GM12864 (cell line): ENCODE measurements at regions not wholly inside any gene's neighbourhood (a gene's known extent, or its start where the extent isn't known, plus 50 kb on each side); places are given as distances from the start of the nearest gene placed in this dataset.

Experiments used
- DNase-seq: peaks from one replicate; pipeline ENCODE4 v3.0.0-alpha.2; 2011; ENCODE audit warnings: low read depth
- H3K4me3 ChIP-seq: 2 replicates; pipeline ENCODE4 v1.5.1; 2011; ENCODE audit warnings: mild to moderate bottlenecking, low read depth, low read length, control low read depth
- CTCF ChIP-seq: IDR thresholded peaks from 2 replicates; pipeline ENCODE4 v1.5.1; 2011; ENCODE audit warnings: low read depth, mild to moderate bottlenecking, moderate library complexity, low read length, control low read depth, inconsistent platforms; ENCODE audit errors: missing control alignments

GRCh38 chr4:115272594-115272993 lies 159.2 kb upstream of the NDST4 start:
- DNase-seq = no peak
- H3K4me3 ChIP-seq = no peak overlapping the region
- no peak for TF ChIP-seq CTCF

DNA sequence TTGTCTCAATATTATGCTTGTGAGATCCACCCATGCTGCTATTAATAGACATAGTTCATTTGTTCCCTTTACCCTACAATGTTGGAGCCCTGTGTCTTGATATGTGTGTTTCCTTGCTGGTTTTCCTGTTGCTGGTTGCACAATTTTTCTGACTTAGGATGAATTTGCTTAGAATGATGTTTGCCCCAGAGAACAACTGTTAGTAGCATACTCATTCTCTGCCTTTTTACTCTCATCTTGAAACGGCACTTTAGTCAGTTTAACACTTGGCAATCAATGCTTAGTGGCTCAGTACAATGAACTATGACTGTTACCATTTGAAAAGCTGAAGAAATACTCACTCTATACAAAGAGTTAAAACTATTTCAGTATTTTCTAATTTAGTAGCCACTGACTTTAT lies 158.8 kb upstream of the NDST4 start:
- no peak overlapping the region for H3K4me3 ChIP-seq
- no peak for DNase-seq
- no peak for TF ChIP-seq CTCF

DNA sequence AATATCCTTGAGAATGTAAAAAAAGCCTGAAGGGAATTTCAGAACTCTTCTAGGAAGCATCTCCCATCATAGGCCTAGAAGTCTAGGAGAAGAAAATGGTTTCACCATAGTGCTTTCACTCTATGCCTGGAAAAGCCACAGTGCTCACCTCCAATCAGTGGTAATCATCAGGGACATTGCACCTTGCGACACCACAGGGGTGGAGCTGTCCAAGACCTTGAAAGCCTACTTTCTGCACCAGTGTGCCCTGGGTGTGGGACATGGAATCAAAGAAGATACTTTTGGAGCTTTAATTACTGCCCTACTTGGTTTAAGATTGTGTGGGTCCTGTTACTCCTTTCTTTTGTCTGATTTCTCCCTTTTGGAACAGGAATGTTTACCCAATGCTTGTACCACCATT lies 146.8 kb upstream of the NDST4 start:
- no peak for TF ChIP-seq CTCF
- no peak overlapping the region for H3K4me3 ChIP-seq
- DNase-seq = no peak

DNA sequence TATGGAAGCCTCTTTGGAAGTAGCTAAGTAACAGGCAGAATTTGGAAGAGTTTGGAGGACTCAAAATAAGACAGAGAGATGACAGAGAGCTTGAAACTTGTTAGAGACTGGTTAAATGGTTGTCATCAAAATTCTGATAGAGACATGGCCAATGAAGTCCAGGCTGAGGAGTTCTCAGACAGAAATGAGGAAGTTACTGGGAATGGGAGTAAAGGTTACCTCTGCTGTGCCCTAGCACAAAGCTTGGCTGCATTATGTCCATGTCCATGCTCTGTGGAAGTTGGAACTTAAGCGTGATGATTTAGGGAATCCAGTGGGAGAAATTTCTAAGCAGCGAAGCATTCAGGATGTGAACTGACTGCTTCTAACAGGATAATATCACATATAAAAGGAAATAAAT lies 146.2 kb upstream of the NDST4 start:
- TF ChIP-seq CTCF = no peak
- no peak for DNase-seq
- H3K4me3 ChIP-seq = no peak overlapping the region

- H3K4me3 ChIP-seq = no peak overlapping the region
- TF ChIP-seq CTCF = no peak
- no peak for DNase-seq
These were observed 136.4 kb upstream of the NDST4 start for GRCh38 chr4:115249808-115250207.

- no peak for DNase-seq
- TF ChIP-seq CTCF = peak; percentile 14
- no peak overlapping the region for H3K4me3 ChIP-seq
These were observed 121.1 kb upstream of the NDST4 start for GRCh38 chr4:115234405-115235093.

GRCh38 chr4:115233600-115233999 lies 120.2 kb upstream of the NDST4 start:
- TF ChIP-seq CTCF = no peak
- H3K4me3 ChIP-seq = no peak overlapping the region
- DNase-seq = no peak
